ENCODE measurements at regions not wholly inside any gene's neighbourhood (a gene's known extent, or its start where the extent isn't known, plus 50 kb on each side); places are given as distances from the start of the nearest gene placed in this dataset.

DNA sequence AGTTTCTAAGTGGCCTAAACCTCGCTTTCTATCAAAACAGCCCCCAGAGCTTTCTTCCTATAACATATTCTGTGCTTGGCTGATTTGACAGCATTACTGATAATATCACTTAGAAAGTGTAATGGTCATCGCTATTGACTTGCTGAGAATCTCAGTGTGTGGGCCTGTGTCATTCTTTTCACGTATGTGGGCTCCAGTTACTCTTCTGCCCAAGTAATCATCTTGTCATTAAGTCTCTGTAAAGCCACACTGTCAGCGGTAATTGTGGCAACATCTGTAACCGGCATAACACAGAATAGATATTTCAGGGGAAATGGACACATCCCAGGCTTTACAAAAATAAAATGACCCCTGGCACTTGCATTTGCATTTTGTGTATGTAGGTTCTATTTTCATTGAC is 313.6 kb upstream of the LMCD1 start:
- DNase-seq (ENCODE audit: low read depth, low spot score): no peak
- RAD21 ChIA-PET (ENCODE audit: unreplicated experiment): no interaction called here
- TF ChIP-seq DPF2 (IDR thresholded peaks at IDR 0.05) (no peak), BHLHE40 (IDR thresholded peaks at IDR 0.05; ENCODE audit: borderline replicate concordance in 1 of 2, low read depth in 2 of 2, low read length in 1 of 2) (no peak), SMAD5 (IDR thresholded peaks at IDR 0.05; ENCODE audit: low read depth) (no peak), MEF2B (IDR thresholded peaks at IDR 0.05; ENCODE audit: partially characterized antibody, poor library complexity, severe bottlenecking) (no peak)
- TF ChIP-seq, protein P1, sequence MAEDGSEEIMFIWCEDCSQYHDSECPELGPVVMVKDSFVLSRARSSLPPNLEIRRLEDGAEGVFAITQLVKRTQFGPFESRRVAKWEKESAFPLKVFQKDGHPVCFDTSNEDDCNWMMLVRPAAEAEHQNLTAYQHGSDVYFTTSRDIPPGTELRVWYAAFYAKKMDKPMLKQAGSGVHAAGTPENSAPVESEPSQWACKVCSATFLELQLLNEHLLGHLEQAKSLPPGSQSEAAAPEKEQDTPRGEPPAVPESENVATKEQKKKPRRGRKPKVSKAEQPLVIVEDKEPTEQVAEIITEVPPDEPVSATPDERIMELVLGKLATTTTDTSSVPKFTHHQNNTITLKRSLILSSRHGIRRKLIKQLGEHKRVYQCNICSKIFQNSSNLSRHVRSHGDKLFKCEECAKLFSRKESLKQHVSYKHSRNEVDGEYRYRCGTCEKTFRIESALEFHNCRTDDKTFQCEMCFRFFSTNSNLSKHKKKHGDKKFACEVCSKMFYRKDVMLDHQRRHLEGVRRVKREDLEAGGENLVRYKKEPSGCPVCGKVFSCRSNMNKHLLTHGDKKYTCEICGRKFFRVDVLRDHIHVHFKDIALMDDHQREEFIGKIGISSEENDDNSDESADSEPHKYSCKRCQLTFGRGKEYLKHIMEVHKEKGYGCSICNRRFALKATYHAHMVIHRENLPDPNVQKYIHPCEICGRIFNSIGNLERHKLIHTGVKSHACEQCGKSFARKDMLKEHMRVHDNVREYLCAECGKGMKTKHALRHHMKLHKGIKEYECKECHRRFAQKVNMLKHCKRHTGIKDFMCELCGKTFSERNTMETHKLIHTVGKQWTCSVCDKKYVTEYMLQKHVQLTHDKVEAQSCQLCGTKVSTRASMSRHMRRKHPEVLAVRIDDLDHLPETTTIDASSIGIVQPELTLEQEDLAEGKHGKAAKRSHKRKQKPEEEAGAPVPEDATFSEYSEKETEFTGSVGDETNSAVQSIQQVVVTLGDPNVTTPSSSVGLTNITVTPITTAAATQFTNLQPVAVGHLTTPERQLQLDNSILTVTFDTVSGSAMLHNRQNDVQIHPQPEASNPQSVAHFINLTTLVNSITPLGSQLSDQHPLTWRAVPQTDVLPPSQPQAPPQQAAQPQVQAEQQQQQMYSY (CRISPR knock-in tag; IDR thresholded peaks at IDR 0.05): no peak
- Histone ChIP-seq H3K79me2 (ENCODE audit: control insufficient read depth, insufficient read depth, low read length) (no peaks in the 10 kb centered on the region), H3K9ac (ENCODE audit: control insufficient read depth, insufficient read depth, low read length) (no peak overlapping the region), H4K20me1 (ENCODE audit: control insufficient read depth, insufficient read depth) (no peaks in the 10 kb centered on the region), H3K4me3 (no peak overlapping the region), H3K4me2 (ENCODE audit: control insufficient read depth, insufficient read depth) (no peak overlapping the region), H3K27ac (ENCODE audit: control insufficient read depth, insufficient read depth) (no peak overlapping the region), H3K9me3 (replicated peaks; ENCODE audit: control insufficient read depth, insufficient read depth, low read length) (no peaks in the 10 kb centered on the region), H3K36me3 (ENCODE audit: control insufficient read depth in 2 of 2, insufficient read depth in 2 of 2, low read length in 1 of 2) (no peaks in the 10 kb centered on the region), H3K27me3 (replicated peaks in 1 of 2; ENCODE audit: control insufficient read depth in 2 of 2, insufficient read depth in 2 of 2, low read length in 1 of 2) (no peaks in the 10 kb centered on the region), H3K4me1 (ENCODE audit: control insufficient read depth, insufficient read depth, low read length) (no peaks in the 10 kb centered on the region), H2AFZ (ENCODE audit: control insufficient read depth, low read depth, low read length) (no peak overlapping the region)
- no peak for FAIRE-seq
- 44% methylated on average over 5 of the region's 5 CpGs for whole genome bisulfite sequencing (ENCODE audit: insufficient coverage, insufficient replicate concordance, low lambda C conversion rate, missing lambda C conversion rate)
- no peak for ATAC-seq
- POLR2A ChIA-PET: no interaction called here
- BruUV-seq (replicated peaks): no TSS peak
- CTCF ChIA-PET: no interaction called here
- SMC1A ChIA-PET (ENCODE audit: uncharacterized antibody, unreplicated experiment): no interaction called here
- intact Hi-C loops (cut with micrococcal nuclease; ENCODE audit: unreplicated experiment) (no loop called here), in situ Hi-C loops (cut with MboI) (no loop called here)
